ENCODE measurements at regions not wholly inside any gene's neighbourhood (a gene's known extent, or its start where the extent isn't known, plus 50 kb on each side); places are given as distances from the start of the nearest gene placed in this dataset.
"Not testable (repeated sequence)": the region's sequence is repeated elsewhere in the genome, so short reads cannot be mapped to it uniquely, and the experiment has no call there.

- peak; percentile 77 for DNase-seq (ENCODE audit: low spot score)
These were observed 161.1 kb upstream of the TBL1XR1 start for GRCh38 chr3:177358091-177358976.

- peak; percentile 69 for DNase-seq (ENCODE audit: low spot score)
These were observed 161.8 kb upstream of the TBL1XR1 start for GRCh38 chr3:177358977-177359592.

GRCh38 chr3:177359593-177360357, 162.5 kb upstream of the TBL1XR1 start:
- peak; percentile 98 for DNase-seq (ENCODE audit: low spot score)

GRCh38 chr3:177361081-177361938, 164.0 kb upstream of the TBL1XR1 start:
- DNase-seq (ENCODE audit: low spot score) = no peak

- no peak for DNase-seq (ENCODE audit: low spot score)
These were observed 165.3 kb upstream of the TBL1XR1 start for GRCh38 chr3:177362626-177363025.

- DNase-seq (ENCODE audit: low spot score) = no peak
These were observed 167.0 kb upstream of the TBL1XR1 start for GRCh38 chr3:177364236-177364635.

- DNase-seq (ENCODE audit: low spot score) = not testable (repeated sequence)
These were observed 168.0 kb upstream of the TBL1XR1 start for GRCh38 chr3:177365294-177365693.

- no peak for DNase-seq (ENCODE audit: low spot score)
These were observed 170.5 kb upstream of the TBL1XR1 start for GRCh38 chr3:177367788-177368187.

GRCh38 chr3:177370246-177370822, 173.1 kb upstream of the TBL1XR1 start:
- no peak for DNase-seq (ENCODE audit: low spot score)

- DNase-seq (ENCODE audit: low spot score) = no peak
These were observed 173.9 kb upstream of the TBL1XR1 start for GRCh38 chr3:177371146-177371545.

GRCh38 chr3:177371888-177372287, 174.6 kb upstream of the TBL1XR1 start:
- no peak for DNase-seq (ENCODE audit: low spot score)

GRCh38 chr3:177374323-177374722, 177.0 kb upstream of the TBL1XR1 start:
- DNase-seq (ENCODE audit: low spot score) = no peak

- no peak for DNase-seq (ENCODE audit: low spot score)
These were observed 178.0 kb upstream of the TBL1XR1 start for GRCh38 chr3:177375316-177375715.

- no peak for DNase-seq (ENCODE audit: low spot score)
These were observed 179.9 kb upstream of the TBL1XR1 start for GRCh38 chr3:177377166-177377565.

- DNase-seq (ENCODE audit: low spot score) = no peak
These were observed 180.9 kb upstream of the TBL1XR1 start for GRCh38 chr3:177378168-177378567.

- DNase-seq (ENCODE audit: low spot score) = no peak
These were observed 181.8 kb upstream of the TBL1XR1 start for GRCh38 chr3:177379045-177379444.

- no peak for DNase-seq (ENCODE audit: low spot score)
These were observed 183.8 kb upstream of the TBL1XR1 start for GRCh38 chr3:177381070-177381469.

GRCh38 chr3:177382944-177383343, 185.7 kb upstream of the TBL1XR1 start:
- DNase-seq (ENCODE audit: low spot score) = no peak

- no peak for DNase-seq (ENCODE audit: low spot score)
These were observed 187.9 kb upstream of the TBL1XR1 start for GRCh38 chr3:177385186-177385585.

- no peak for DNase-seq (ENCODE audit: low spot score)
These were observed 188.6 kb upstream of the TBL1XR1 start for GRCh38 chr3:177385831-177386301.

GRCh38 chr3:177388209-177388608, 190.9 kb upstream of the TBL1XR1 start:
- no peak for DNase-seq (ENCODE audit: low spot score)

All from left forelimb (tissue), 1 donor.